NB4 (cell line): ENCODE measurements at regions not wholly inside any gene's neighbourhood (a gene's known extent, or its start where the extent isn't known, plus 50 kb on each side); places are given as distances from the start of the nearest gene placed in this dataset.

Experiments used
- DNase-seq: peaks from one replicate; pipeline ENCODE4 v3.0.0; 2010; ENCODE audit warnings: low read depth
- H3K4me3 ChIP-seq: one replicate; pipeline ENCODE4 v1.5.1; 2011; ENCODE audit warnings: mild to moderate bottlenecking, low read depth, low read length, moderate library complexity
- MAX ChIP-seq: IDR thresholded peaks from 2 replicates; pipeline ENCODE4 v1.6.1; 2011; ENCODE audit warnings: low read depth, low read length
- MYC ChIP-seq: IDR thresholded peaks from 2 replicates; pipeline ENCODE4 v1.6.1; 2011; ENCODE audit warnings: low read depth, low read length
- POLR2A ChIP-seq: IDR thresholded peaks from 2 replicates; pipeline ENCODE4 v1.6.1; 2011; ENCODE audit warnings: mild to moderate bottlenecking; ENCODE audit not compliant: insufficient read length; ENCODE audit errors: extremely low read depth
- TF ChIP-seq, protein P1 (sequence below): IDR thresholded peaks from one replicate; pipeline ENCODE4 v1.5.1; 2012; ENCODE audit warnings: low read depth, low read length

DNA sequence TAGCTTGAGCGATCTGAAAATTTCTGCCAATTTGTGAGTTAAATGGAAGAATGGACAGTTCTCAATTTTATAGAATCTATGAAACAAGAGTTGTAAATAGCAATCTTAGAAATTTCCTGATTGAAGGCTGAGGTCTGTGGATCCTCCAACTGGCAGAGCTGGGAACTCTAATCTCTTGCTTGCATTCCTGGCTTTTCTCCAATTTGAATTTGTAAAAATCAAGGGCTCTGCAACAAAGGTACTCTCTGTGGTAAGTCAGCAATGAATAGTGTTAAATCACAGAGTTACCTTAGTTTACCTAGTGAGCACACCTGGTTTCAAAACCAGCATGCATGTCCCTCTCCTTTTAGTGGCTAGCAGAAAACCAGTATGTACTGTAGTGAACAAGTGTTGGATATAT, 1070.5 kb downstream of the TDRD15 start:
- H3K4me3 ChIP-seq = no peak overlapping the region
- TF ChIP-seq MYC (no peak), MAX (no peak), POLR2A (no peak)
- TF ChIP-seq, protein P1, sequence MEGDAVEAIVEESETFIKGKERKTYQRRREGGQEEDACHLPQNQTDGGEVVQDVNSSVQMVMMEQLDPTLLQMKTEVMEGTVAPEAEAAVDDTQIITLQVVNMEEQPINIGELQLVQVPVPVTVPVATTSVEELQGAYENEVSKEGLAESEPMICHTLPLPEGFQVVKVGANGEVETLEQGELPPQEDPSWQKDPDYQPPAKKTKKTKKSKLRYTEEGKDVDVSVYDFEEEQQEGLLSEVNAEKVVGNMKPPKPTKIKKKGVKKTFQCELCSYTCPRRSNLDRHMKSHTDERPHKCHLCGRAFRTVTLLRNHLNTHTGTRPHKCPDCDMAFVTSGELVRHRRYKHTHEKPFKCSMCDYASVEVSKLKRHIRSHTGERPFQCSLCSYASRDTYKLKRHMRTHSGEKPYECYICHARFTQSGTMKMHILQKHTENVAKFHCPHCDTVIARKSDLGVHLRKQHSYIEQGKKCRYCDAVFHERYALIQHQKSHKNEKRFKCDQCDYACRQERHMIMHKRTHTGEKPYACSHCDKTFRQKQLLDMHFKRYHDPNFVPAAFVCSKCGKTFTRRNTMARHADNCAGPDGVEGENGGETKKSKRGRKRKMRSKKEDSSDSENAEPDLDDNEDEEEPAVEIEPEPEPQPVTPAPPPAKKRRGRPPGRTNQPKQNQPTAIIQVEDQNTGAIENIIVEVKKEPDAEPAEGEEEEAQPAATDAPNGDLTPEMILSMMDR = no peak
- no peak for DNase-seq

GRCh38 chr2:22196806-22197205, 1073.0 kb downstream of the TDRD15 start:
- no peak for DNase-seq
- no peak for TF ChIP-seq MYC
- H3K4me3 ChIP-seq = no peak overlapping the region

- no peak for TF ChIP-seq MAX
- no peak for TF ChIP-seq POLR2A
- no peak for TF ChIP-seq MYC
- TF ChIP-seq, protein P1 = no peak
- DNase-seq = no peak
- H3K4me3 ChIP-seq = no peak overlapping the region
These were observed 1074.9 kb downstream of the TDRD15 start for GRCh38 chr2:22198381-22199283.

- TF ChIP-seq MYC = no peak
- DNase-seq = no peak
- no peak overlapping the region for H3K4me3 ChIP-seq
These were observed 1076.2 kb downstream of the TDRD15 start for GRCh38 chr2:22199994-22200393.

DNA sequence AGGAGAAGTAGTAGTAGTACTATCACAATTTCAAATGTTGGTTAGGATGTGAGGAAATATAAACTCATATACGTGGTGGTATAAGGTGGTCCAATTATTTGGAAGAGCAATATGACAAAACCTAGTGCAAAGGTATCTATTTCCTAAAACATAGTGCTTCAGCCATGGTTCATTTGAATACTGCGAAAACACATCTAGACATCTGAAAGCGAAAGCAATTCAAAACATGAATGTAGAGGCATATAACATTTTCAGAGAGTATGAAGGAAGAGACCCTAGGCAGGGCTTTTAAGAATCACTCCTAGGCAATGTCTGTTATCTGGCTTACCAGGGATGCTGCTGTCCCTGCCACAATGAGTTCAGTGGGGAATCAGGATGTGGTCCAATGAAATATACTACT, 1085.8 kb downstream of the TDRD15 start:
- TF ChIP-seq MAX (no peak), POLR2A (no peak), MYC (no peak)
- TF ChIP-seq, protein P1 = no peak
- DNase-seq = no peak
- H3K4me3 ChIP-seq = no peak overlapping the region

DNA sequence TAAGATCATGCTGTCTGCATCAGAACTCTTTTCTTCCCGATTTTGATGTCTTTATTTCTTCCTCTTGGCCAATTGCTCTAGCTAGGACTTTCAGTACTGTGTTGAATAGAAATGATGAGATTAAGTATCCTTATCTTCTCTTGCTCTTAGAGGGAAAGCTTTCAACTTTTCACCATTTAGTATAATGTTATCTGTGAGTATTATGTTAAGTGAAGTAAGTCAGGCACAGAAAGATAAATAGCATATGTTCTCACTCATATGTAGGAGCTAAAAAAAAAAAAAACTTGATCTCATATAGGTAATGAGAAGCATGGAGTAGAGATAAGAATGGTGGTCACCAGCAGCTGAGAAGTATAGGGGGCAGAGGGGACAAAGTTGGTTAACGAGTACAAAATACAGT, 1089.5 kb downstream of the TDRD15 start:
- DNase-seq = no peak
- TF ChIP-seq MYC (no peak), MAX (no peak), POLR2A (no peak)
- TF ChIP-seq, protein P1 = no peak
- H3K4me3 ChIP-seq = no peak overlapping the region

GRCh38 chr2:22215517-22215916, 1091.7 kb downstream of the TDRD15 start:
- no peak for DNase-seq
- TF ChIP-seq MYC = no peak
- TF ChIP-seq, protein P1 = peak; percentile 9
- no peak overlapping the region for H3K4me3 ChIP-seq
